ENCODE measurements at regions not wholly inside any gene's neighbourhood (a gene's known extent, or its start where the extent isn't known, plus 50 kb on each side); places are given as distances from the start of the nearest gene placed in this dataset.

- H3K9me3 ChIP-seq (ENCODE audit: control insufficient read depth, insufficient read depth, low read depth, low read length): no peaks in the 10 kb centered on the region
- no peak overlapping the region for H3K27ac ChIP-seq (ENCODE audit: insufficient read depth, low read length)
- H3K4me2 ChIP-seq (ENCODE audit: extremely low read depth, insufficient read depth, low read length): no peak overlapping the region
- no peak for DNase-seq (ENCODE audit: low read depth in 2 of 2)
- H3K36me3 ChIP-seq (ENCODE audit: control insufficient read depth, insufficient read depth, low read length): no peaks in the 10 kb centered on the region
- no peak overlapping the region for H3K4me3 ChIP-seq (replicated peaks in 1 of 4; ENCODE audit: control extremely low read depth in 1 of 4, insufficient read depth in 1 of 4, low read depth in 3 of 4, low read length in 4 of 4)
- no peak for TF ChIP-seq EZH2 (IDR thresholded peaks at IDR 0.05; ENCODE audit: low read length, missing control alignments)
- TF ChIP-seq, protein P1, sequence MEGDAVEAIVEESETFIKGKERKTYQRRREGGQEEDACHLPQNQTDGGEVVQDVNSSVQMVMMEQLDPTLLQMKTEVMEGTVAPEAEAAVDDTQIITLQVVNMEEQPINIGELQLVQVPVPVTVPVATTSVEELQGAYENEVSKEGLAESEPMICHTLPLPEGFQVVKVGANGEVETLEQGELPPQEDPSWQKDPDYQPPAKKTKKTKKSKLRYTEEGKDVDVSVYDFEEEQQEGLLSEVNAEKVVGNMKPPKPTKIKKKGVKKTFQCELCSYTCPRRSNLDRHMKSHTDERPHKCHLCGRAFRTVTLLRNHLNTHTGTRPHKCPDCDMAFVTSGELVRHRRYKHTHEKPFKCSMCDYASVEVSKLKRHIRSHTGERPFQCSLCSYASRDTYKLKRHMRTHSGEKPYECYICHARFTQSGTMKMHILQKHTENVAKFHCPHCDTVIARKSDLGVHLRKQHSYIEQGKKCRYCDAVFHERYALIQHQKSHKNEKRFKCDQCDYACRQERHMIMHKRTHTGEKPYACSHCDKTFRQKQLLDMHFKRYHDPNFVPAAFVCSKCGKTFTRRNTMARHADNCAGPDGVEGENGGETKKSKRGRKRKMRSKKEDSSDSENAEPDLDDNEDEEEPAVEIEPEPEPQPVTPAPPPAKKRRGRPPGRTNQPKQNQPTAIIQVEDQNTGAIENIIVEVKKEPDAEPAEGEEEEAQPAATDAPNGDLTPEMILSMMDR (conservative IDR thresholded peaks at IDR 0.05 in 1 of 2, IDR thresholded peaks at IDR 0.05 in 1 of 2; ENCODE audit: low read depth in 1 of 2, low read length in 2 of 2): no peak
- H2AFZ ChIP-seq (ENCODE audit: low read length): no peak overlapping the region
- no peaks in the 10 kb centered on the region for H3K79me2 ChIP-seq (ENCODE audit: control insufficient read depth, insufficient read depth, low read length)
- no peak overlapping the region for H3K9ac ChIP-seq (ENCODE audit: insufficient read depth, low read length)
- no peaks in the 10 kb centered on the region for H3K27me3 ChIP-seq (ENCODE audit: control insufficient read depth, insufficient read depth, low read length)
- no peaks in the 10 kb centered on the region for H3K4me1 ChIP-seq (ENCODE audit: control insufficient read depth, extremely low read depth, insufficient read depth, low read length)
- H4K20me1 ChIP-seq (ENCODE audit: control insufficient read depth, extremely low read depth, insufficient read depth, low read length): no peaks in the 10 kb centered on the region
Observed at GRCh38 chr15:95687686-95688085, 642.8 kb upstream of the NR2F2 start.

DNA sequence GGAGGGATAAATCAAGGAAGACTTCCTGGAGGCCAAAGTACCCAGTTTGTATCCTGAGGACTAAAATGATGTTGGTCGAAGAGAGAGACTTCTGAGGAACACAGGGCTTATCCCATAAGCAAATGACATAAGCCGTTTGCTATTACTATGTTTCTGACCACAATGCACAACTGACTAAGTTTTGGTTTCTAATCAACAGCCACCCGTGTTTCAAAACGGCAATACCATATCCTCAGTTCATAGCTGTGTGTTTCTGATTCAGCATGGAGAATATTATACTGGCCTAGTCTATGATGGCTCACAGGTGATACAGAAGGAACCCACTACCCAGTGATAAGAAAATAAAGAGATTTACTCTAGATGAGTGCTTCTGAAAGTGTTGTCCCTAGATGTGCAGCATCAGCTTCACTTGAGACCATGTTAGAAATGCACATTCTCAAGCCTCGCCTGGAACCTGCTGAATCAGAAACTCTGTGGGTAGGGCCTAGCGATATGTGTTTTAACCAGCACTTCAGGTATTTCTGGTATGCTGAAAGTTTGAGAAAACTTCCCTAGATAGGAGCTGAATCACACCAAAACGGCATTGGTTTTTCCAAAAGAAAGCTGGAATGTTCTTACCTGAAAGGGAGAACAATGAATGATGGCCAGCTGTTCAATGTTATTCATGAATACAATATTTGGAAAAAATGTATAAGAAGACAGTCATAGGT is 639.7 kb upstream of the NR2F2 start:
- H4K20me1 ChIP-seq (ENCODE audit: control insufficient read depth, extremely low read depth, insufficient read depth, low read length): no peaks in the 10 kb centered on the region
- H3K4me2 ChIP-seq (ENCODE audit: extremely low read depth, insufficient read depth, low read length): no peak overlapping the region
- H3K27me3 ChIP-seq (ENCODE audit: control insufficient read depth, insufficient read depth, low read length): no peaks in the 10 kb centered on the region
- H3K4me3 ChIP-seq (replicated peaks in 1 of 4; ENCODE audit: control extremely low read depth in 1 of 4, insufficient read depth in 1 of 4, low read depth in 3 of 4, low read length in 4 of 4): no peak overlapping the region
- peak in 1 of 2 donors; percentile 52 for DNase-seq (ENCODE audit: low read depth in 2 of 2)
- H3K79me2 ChIP-seq (ENCODE audit: control insufficient read depth, insufficient read depth, low read length): no peaks in the 10 kb centered on the region
- no peaks in the 10 kb centered on the region for H3K36me3 ChIP-seq (ENCODE audit: control insufficient read depth, insufficient read depth, low read length)
- no peak overlapping the region for H3K27ac ChIP-seq (ENCODE audit: insufficient read depth, low read length)
- TF ChIP-seq EZH2 (IDR thresholded peaks at IDR 0.05; ENCODE audit: low read length, missing control alignments): no peak
- TF ChIP-seq, protein P1 (conservative IDR thresholded peaks at IDR 0.05 in 1 of 2, IDR thresholded peaks at IDR 0.05 in 1 of 2; ENCODE audit: low read depth in 1 of 2, low read length in 2 of 2): no peak
- no peaks in the 10 kb centered on the region for H3K4me1 ChIP-seq (ENCODE audit: control insufficient read depth, extremely low read depth, insufficient read depth, low read length)
- H2AFZ ChIP-seq (ENCODE audit: low read length): no peak overlapping the region
- no peak overlapping the region for H3K9ac ChIP-seq (ENCODE audit: insufficient read depth, low read length)
- no peaks in the 10 kb centered on the region for H3K9me3 ChIP-seq (ENCODE audit: control insufficient read depth, insufficient read depth, low read depth, low read length)

DNA sequence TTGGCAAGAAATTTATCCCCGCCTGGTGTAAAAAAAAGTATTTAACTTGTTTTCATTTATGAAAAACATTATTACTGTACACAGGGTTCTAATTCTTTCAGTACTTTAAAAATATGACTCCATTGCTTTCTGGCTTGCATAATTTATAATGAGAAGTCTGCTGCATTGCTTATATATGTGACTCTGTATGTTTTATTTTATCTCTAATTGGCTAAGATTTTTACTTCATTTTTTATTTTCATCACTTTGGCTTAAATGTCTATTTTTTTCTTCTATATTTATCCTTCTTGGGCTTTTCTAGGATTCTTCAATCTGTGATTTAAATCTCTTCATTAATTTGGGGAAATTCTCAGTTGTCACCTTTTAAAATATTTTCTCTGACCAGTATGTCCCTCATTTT is 636.6 kb upstream of the NR2F2 start:
- TF ChIP-seq, protein P1 (conservative IDR thresholded peaks at IDR 0.05 in 1 of 2, IDR thresholded peaks at IDR 0.05 in 1 of 2; ENCODE audit: low read depth in 1 of 2, low read length in 2 of 2): no peak
- TF ChIP-seq EZH2 (IDR thresholded peaks at IDR 0.05; ENCODE audit: low read length, missing control alignments): no peak
- no peak overlapping the region for H3K4me2 ChIP-seq (ENCODE audit: extremely low read depth, insufficient read depth, low read length)
- no peak overlapping the region for H2AFZ ChIP-seq (ENCODE audit: low read length)
- no peak overlapping the region for H3K27ac ChIP-seq (ENCODE audit: insufficient read depth, low read length)
- no peaks in the 10 kb centered on the region for H4K20me1 ChIP-seq (ENCODE audit: control insufficient read depth, extremely low read depth, insufficient read depth, low read length)
- H3K9ac ChIP-seq (ENCODE audit: insufficient read depth, low read length): no peak overlapping the region
- H3K9me3 ChIP-seq (ENCODE audit: control insufficient read depth, insufficient read depth, low read depth, low read length): no peaks in the 10 kb centered on the region
- DNase-seq (ENCODE audit: low read depth in 2 of 2): peak in 1 of 2 donors; percentile 49
- no peak overlapping the region for H3K4me3 ChIP-seq (replicated peaks in 1 of 4; ENCODE audit: control extremely low read depth in 1 of 4, insufficient read depth in 1 of 4, low read depth in 3 of 4, low read length in 4 of 4)
- H3K27me3 ChIP-seq (ENCODE audit: control insufficient read depth, insufficient read depth, low read length): no peaks in the 10 kb centered on the region
- no peaks in the 10 kb centered on the region for H3K36me3 ChIP-seq (ENCODE audit: control insufficient read depth, insufficient read depth, low read length)
- H3K4me1 ChIP-seq (ENCODE audit: control insufficient read depth, extremely low read depth, insufficient read depth, low read length): no peaks in the 10 kb centered on the region
- no peaks in the 10 kb centered on the region for H3K79me2 ChIP-seq (ENCODE audit: control insufficient read depth, insufficient read depth, low read length)

All from fibroblast of lung (primary cell).